A673 (cell line): ENCODE measurements at regions not wholly inside any gene's neighbourhood (a gene's known extent, or its start where the extent isn't known, plus 50 kb on each side); places are given as distances from the start of the nearest gene placed in this dataset.

ENCODE experiments used
- BruUV-seq: library from RNA; stranded (reverse); fragments of 400-500 nt; replicated peaks from 2 replicates; lab custom pipeline; 2021; lab: Mats Ljungman, UMichigan
- CTCF ChIA-PET: fragments of 300-600 bp; sonication (Branson Sonifier 250); formaldehyde crosslinking; loops from one replicate; lab custom pipeline; 2022; ENCODE audit warnings: antibody characterized with exemption; lab: Charles Lee
- POLR2A ChIA-PET: fragments of 300-600 bp; sonication (Branson Sonifier 250); formaldehyde crosslinking; loops from one replicate; lab custom pipeline; 2022; ENCODE audit warnings: antibody characterized with exemption; ENCODE audit not compliant: low non-redundant PET; lab: Charles Lee
- DNase-seq: peaks from one replicate; pipeline ENCODE4 v3.0.0-alpha.2; 2015; ENCODE audit warnings: low spot score
- H3K27ac ChIP-seq: fragments of 200-600 bp; sonication (generic); 2 replicates; pipeline ENCODE4 v1.5.1; 2016; ENCODE audit warnings: mixed run types, low read depth, mild to moderate bottlenecking, mixed read lengths, antibody characterized with exemption, low read length; ENCODE audit not compliant: poor library complexity, severe bottlenecking
- H3K27me3 ChIP-seq: fragments of 200-600 bp; sonication (generic); replicated peaks from 2 replicates; pipeline ENCODE4 v1.6.1; 2017; ENCODE audit warnings: mixed run types, low read depth, mild to moderate bottlenecking, mixed read lengths, antibody characterized with exemption, low read length; ENCODE audit not compliant: insufficient read depth, poor library complexity
- H3K36me3 ChIP-seq: fragments of 200-600 bp; sonication (generic); 2 replicates; pipeline ENCODE4 v1.6.1; 2016; ENCODE audit warnings: mixed run types, mild to moderate bottlenecking, mixed read lengths, antibody characterized with exemption, low read length; ENCODE audit not compliant: insufficient read depth, poor library complexity, severe bottlenecking
- H3K4me1 ChIP-seq: fragments of 200-600 bp; sonication (generic); 2 replicates; pipeline ENCODE4 v1.6.1; 2017; ENCODE audit warnings: mixed run types, mild to moderate bottlenecking, mixed read lengths, antibody characterized with exemption, low read length; ENCODE audit not compliant: insufficient read depth, poor library complexity, severe bottlenecking
- H3K4me3 ChIP-seq: fragments of 200-600 bp; sonication (generic); 2 replicates; pipeline ENCODE4 v1.5.1; 2016; ENCODE audit warnings: low read depth, mixed run types, mild to moderate bottlenecking, mixed read lengths, low read length; ENCODE audit not compliant: poor library complexity, severe bottlenecking
- H3K9me3 ChIP-seq: fragments of 200-600 bp; sonication (generic); 2 replicates; pipeline ENCODE4 v1.6.1; 2016; ENCODE audit warnings: mixed run types, low read depth, mild to moderate bottlenecking, mixed read lengths, antibody characterized with exemption, low read length; ENCODE audit not compliant: poor library complexity, severe bottlenecking
- CTCF ChIP-seq: fragments of 300-800, 200-600 bp; sonication (generic); conservative IDR thresholded peaks from 2 replicates; pipeline ENCODE4 v1.5.1; 2017; ENCODE audit warnings: low read depth, mild to moderate bottlenecking, antibody characterized with exemption, low read length, moderate library complexity, mixed read lengths
- EZH2 ChIP-seq: fragments of 200-600 bp; sonication (generic); IDR thresholded peaks from 2 replicates; pipeline ENCODE4 v1.6.1; 2017; ENCODE audit warnings: borderline replicate concordance, low read depth, mild to moderate bottlenecking, mixed read lengths, antibody characterized with exemption, low read length; ENCODE audit not compliant: poor library complexity, severe bottlenecking
- intact Hi-C: fragments of 100-400 bp; cut with micrococcal nuclease; formaldehyde crosslinking; loops from one replicate; pipeline ENCODE4 v1.10.0; 2022; ENCODE audit not compliant: unreplicated experiment

GRCh38 chr3:23691357-23691895 lies 114.3 kb upstream of the UBE2E1 start:
- no peak overlapping the region for H3K27ac ChIP-seq
- TF ChIP-seq CTCF (no peak), EZH2 (no peak)
- no TSS peak for BruUV-seq
- intact Hi-C loops: no loop called here
- no peaks in the 10 kb centered on the region for H3K36me3 ChIP-seq
- ChIA-PET POLR2A (no interaction called here), CTCF (no interaction called here)
- H3K9me3 ChIP-seq: no peaks in the 10 kb centered on the region
- H3K27me3 ChIP-seq: no peaks in the 10 kb centered on the region
- H3K4me1 ChIP-seq: peaks cover 5% of the 10 kb centered on the region
- no peak for DNase-seq
- H3K4me3 ChIP-seq: no peak overlapping the region

GRCh38 chr3:23696842-23697241 lies 108.9 kb upstream of the UBE2E1 start:
- Histone ChIP-seq H3K27me3 (no peaks in the 10 kb centered on the region), H3K4me1 (no peaks in the 10 kb centered on the region), H3K4me3 (no peak overlapping the region), H3K36me3 (no peaks in the 10 kb centered on the region), H3K9me3 (no peaks in the 10 kb centered on the region), H3K27ac (no peak overlapping the region)
- ChIA-PET POLR2A (interaction anchor here (0.5 kb wide), 1 partner anchor 224 kb away, joined by 12 read pairs; no protein-coding TSS in a partner anchor), CTCF (no interaction called here)
- intact Hi-C loops: no loop called here
- TF ChIP-seq CTCF (no peak), EZH2 (no peak)
- peak; percentile 17 for DNase-seq
- no TSS peak for BruUV-seq

GRCh38 chr3:23697416-23697815 lies 108.3 kb upstream of the UBE2E1 start:
- intact Hi-C loops: no loop called here
- no peak for DNase-seq
- H3K4me1 ChIP-seq: no peaks in the 10 kb centered on the region
- H3K9me3 ChIP-seq: no peaks in the 10 kb centered on the region
- no TSS peak for BruUV-seq
- ChIA-PET POLR2A (interaction anchor here (0.5 kb wide), 1 partner anchor 224 kb away, joined by 12 read pairs; no protein-coding TSS in a partner anchor), CTCF (no interaction called here)
- no peaks in the 10 kb centered on the region for H3K36me3 ChIP-seq
- no peak overlapping the region for H3K4me3 ChIP-seq
- H3K27me3 ChIP-seq: no peaks in the 10 kb centered on the region
- H3K27ac ChIP-seq: no peak overlapping the region
- no peak for TF ChIP-seq CTCF
- TF ChIP-seq EZH2: no peak
